DOHH2 (cell line): ENCODE measurements at regions not wholly inside any gene's neighbourhood (a gene's known extent, or its start where the extent isn't known, plus 50 kb on each side); places are given as distances from the start of the nearest gene placed in this dataset.

ENCODE experiments used
- CTCF ChIP-seq: fragments of 200-600 bp; sonication (generic); IDR thresholded peaks from one replicate; pipeline ENCODE4 v1.5.1; 2014; ENCODE audit warnings: antibody characterized with exemption, mild to moderate bottlenecking, low read depth, low read length; ENCODE audit not compliant: poor library complexity, severe bottlenecking
- EZH2phosphoT487 ChIP-seq: fragments of 200-600 bp; sonication (generic); IDR thresholded peaks from 2 replicates; pipeline ENCODE4 v1.6.1; 2017; ENCODE audit warnings: borderline replicate concordance, mild to moderate bottlenecking, antibody characterized with exemption, low read length, moderate library complexity, mixed read lengths

- TF ChIP-seq CTCF (no peak), EZH2phosphoT487 (no peak)
These were observed 83.4 kb upstream of the STT3B start for GRCh38 chr3:31449318-31449717.
